ENCODE measurements at regions not wholly inside any gene's neighbourhood (a gene's known extent, or its start where the extent isn't known, plus 50 kb on each side); places are given as distances from the start of the nearest gene placed in this dataset.

DNA sequence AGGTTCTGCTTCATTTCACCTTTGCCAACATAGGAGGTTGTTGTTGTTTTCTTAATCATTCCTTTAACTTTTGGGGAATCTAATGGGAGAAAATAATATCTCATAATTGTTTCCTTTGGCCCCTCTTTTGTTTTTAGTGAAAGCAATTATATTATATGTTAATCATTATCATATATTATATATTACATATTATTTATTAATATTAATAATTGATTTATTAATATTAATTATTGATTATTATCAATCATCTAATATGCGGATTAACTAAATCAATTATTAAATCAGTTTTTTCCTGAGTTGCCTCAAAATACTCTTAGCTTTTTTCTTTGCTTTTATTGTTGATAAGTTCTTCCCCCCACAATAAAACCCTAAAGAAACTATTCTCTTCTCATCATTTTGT lies 443.8 kb downstream of the GATA3 start:
- DNase-seq (ENCODE audit: low spot score): no peak

DNA sequence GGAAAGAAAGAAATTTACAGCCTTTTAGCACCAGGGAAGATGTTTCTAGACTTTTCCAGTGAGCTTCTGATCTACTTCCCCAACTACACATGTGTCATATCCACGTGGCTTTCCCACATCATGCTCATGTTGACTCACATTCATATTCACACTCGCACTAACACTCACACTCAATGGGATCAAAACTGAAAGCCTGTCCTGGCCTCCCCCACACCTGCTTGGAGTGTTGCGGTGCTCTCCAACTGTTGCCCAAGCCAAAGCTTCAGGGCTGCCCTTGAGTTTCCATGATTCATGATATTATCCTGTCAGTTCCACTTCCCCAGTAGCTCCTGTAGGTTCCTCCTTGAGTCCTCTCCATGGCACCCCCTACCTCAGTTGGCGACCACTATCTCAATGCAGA lies 444.4 kb downstream of the GATA3 start:
- no peak for DNase-seq (ENCODE audit: low spot score)

DNA sequence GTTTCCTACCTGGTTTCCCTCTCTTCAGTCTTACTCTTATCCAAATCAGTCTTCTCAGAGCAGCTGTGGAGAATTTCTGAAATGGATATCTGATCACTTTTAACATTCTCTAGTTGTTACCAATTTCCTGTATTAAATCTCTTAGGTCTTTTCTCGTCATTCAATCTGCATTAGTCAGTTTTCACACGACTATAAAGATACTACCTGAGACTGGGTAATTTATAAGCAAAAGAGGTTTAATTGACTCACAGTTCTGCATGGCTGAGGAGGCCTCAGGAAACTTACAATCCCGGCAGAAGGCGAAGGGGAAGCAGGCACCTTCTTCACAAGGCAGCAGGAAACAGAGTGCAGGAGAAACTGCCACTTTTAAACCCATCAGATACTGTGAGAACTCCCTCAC lies 444.8 kb downstream of the GATA3 start:
- DNase-seq (ENCODE audit: low spot score): no peak

DNA sequence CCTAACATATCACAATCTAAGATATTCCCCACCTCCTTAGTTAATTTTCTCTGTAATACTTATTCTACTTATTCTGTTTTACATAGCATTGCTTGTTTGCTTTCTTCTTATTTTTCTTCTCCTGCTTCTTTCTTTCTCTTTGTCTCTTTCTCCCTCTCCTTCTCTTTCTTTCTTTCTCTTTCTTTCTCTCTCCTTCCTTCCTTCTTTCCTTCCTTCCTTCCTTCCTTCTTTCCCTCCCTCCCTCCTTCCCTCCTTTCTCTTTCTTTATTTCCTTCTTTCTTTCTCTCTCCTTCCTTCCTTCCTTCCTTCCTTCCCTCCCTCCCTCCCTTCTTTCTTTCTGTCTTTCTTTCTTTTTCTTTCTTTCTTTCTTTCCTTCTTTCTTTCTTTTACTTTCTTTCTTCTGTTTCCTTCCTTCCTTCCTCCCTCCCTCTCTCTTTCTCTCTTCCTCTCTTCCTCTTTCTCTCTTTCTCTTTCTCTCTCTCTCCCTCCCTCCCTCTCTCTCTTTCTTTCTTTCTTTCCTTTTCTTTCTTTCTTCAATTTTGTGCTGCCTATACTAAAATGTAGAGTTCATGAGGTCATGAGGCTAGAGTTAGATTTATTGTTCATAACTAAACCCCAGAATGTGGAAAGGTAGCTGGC lies 445.4 kb downstream of the GATA3 start:
- DNase-seq (ENCODE audit: low spot score): no peak

DNA sequence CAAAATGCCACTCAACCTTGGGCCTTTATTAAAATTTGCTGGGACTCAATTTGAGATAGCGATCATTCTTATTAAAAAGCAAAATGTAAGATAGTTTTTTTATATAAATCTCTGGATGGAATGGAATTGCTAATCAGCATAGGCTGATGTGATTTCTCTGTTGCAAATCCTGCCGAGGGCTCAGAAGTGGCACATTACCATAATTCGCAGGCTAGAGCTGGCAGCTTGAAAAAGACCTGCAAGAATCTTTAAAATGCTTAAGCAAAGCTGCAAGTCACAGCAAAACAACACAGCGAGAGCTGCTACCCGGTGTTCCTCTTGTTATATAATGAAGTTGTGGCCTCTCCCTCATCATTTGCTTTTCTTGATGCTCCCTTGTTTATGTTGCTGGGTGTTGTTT lies 448.1 kb downstream of the GATA3 start:
- no peak for DNase-seq (ENCODE audit: low spot score)

DNA sequence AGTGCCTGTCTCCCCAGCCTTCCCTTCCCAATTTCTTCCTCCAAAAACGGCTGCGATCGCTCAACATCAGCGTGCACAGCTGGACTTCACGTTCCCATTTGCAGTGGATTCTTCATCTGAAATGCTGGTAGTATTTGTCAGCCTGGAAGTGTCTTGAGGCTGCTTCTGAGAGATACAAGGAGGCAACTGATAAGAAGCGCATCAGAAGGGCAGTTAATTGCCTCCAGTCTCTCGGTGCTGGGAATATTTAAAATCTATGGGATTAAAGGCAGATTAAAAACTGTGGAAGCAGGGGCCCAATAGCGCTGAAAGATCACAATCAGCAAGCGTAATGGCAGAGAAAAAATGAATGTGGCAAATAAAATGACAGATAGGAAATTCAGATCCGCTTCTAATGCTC lies 450.0 kb downstream of the GATA3 start:
- no peak for DNase-seq (ENCODE audit: low spot score)

DNA sequence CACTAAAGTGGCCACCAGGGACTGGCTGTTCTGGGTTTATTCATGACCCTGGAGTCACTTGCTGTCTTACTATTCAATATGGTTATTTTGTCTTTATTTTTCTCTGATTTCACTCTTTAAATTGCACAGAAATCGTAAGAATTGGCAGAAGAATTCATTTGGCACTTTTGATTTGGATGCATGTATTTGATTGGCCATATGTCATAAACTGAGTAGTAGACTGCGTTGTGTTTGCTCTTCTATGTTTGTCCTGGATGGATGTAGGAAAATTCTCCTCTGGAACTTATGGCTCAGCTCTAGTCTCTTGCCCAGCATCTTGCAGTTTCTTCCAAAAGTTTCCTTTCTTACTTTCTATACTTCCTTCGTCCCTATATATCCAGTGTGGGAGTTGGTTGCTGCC lies 452.7 kb downstream of the GATA3 start:
- DNase-seq (ENCODE audit: low spot score): no peak

DNA sequence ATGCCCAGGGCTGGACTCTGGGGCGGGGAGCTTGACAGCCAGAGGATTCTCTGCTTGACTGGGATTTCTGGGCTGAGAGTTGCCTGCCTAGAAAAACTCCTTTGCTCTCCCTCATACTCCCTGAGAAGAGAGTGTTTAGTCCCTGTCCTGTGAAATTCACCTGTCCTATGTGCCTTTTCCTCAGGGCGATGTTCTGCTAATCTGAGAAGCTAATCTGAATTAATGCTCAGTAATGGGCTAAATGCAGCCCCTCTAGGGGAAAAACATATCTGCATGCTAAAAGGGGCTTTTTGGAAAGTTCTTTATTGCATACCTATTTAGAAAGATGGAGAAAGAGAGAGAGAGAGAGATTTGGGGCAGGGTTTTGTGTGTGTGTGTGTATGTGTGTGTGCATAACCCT lies 454.4 kb downstream of the GATA3 start:
- DNase-seq (ENCODE audit: low spot score): no peak

DNA sequence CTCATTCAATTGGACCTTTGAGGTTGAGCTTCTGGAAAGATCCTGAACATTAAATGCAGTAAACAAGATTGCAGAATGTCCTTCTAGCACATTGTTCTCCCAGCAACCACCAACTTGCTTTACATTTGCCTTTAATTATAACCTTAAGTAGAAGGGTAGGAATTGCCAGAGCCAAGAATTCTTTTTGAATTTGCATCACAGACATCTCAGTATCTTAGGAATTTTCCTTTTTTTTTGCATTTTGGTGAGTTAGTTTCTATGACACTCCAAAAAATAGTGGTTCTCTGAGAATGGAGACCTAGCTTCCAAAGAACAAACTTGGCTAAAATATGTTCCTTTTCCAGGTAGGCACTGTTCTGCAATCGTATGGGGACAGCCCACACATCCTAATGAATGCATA lies 456.0 kb downstream of the GATA3 start:
- DNase-seq (ENCODE audit: low spot score): no peak

DNA sequence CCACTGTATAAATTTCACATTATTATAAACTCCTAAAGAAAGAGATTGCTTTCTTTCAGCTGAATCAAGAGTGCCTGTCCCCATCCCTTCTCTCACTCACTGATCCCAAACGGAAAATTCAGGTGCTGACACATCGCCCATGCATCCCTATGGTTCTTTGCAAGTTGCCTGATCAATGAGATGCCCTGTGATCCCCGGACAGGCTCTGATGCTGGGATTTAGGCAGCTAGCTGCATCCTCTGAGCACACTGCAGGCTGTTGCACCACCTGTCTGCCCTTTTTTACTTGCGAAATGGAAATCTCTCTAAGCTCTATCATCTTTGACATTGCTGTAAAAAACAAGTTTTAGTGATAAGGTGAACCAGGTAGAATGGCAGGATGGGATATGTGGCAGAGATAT lies 456.5 kb downstream of the GATA3 start:
- no peak for DNase-seq (ENCODE audit: low spot score)

DNA sequence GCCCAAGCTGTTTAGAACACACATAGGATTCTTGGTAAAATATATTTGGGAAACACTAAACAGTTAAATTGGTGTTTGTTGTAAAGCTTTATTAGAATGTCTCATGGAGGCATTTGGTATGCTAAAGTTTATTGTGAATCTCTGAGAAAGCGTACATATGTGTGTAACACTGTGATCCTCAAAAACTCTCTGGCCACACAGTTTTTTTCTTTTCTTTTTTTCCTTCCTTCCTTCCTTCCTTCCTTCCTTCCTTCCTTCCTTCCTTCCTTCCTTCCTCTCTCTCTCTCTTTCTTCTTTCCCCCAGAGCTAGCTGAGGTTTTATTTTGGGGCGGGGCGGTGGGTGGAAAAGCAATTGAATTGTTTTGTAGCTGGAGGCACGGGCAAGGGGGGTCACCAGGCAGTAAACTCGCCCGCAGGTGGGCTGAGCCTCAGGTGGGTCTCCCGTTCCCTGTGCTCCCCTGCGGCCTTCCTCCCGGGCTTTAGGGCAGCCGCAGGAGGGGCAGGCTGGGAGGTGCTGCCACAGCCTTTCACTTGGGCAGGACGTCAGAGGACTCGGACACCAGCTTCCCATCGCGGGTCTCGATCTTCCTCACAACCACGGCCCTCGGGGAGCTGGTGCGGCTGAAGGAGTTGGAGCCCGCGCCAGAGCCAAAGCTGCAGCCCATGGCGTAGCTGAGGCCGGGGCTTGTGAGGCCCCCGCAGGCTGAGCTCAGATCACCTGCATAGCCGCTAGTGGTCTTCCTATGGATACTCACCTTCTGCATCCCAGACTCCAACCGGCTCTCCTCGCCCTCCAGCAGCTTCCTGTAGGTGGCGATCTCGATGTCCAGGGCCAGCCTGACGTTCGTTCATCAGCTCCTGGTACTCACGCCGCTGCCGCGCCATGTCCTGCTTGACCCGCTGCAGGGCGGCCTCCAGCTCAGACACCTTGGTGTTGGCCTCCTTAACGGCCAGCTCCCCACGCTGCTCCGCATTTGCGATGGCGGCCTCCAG lies 459.0 kb downstream of the GATA3 start:
- DNase-seq (ENCODE audit: low spot score): no peak

DNA sequence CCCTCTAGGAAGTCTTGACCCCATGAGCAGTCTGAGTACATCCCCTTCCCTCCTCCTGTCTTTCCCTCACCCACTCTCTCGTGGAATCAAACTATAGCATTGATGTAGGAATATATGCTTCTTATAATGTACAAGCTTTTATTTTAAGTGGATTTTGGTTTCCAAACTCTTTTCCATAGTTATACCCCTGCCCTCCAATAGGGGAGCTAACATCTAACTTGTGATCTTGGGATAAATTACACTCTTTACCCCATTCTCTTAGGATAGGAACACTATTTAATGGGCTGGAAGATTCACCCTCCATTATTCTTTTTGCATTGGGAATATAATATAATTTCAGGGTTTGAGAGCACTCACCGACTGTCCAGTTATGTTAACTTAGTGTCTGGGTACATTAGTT lies 465.9 kb downstream of the GATA3 start:
- DNase-seq (ENCODE audit: low spot score): no peak

DNA sequence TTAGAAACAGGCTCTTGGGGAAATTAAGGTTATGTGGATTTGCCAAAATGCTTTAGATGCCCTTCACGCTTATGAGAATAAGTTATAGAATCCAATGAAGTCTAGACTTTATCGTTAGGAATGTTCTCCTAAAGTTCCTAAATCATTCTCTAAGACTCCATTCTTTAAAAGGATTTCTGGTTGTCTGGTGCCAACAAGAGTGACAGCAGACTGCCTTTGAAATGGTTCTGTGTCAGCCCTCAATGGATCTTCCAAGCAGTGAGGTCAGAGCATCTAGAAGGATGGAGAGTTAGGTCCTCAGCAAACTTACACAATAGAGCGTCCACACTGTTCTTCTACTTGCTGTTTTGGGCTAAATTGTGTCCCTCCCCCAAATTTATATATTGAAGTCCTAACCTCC lies 473.3 kb downstream of the GATA3 start:
- DNase-seq (ENCODE audit: low spot score): no peak

DNA sequence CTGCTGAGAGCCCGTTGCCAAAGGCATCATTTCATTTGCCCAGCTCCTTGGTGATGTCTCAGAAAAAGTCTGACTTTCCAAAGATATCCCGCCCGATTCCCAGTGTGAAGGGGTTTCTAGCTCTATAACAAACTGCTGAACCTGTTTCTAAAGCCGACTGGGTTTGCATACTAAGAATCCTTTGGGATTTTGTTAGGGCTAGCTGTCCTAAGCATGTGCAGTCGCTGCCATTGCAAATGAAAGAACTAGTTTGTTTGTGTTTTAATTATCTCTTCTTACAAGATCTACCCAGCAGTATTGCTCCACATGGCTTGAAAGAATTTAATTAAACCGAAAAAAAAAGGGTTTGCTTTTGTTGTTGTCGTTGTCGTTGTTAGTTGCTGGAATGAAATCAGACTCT lies 476.6 kb downstream of the GATA3 start:
- DNase-seq (ENCODE audit: low spot score): no peak

DNA sequence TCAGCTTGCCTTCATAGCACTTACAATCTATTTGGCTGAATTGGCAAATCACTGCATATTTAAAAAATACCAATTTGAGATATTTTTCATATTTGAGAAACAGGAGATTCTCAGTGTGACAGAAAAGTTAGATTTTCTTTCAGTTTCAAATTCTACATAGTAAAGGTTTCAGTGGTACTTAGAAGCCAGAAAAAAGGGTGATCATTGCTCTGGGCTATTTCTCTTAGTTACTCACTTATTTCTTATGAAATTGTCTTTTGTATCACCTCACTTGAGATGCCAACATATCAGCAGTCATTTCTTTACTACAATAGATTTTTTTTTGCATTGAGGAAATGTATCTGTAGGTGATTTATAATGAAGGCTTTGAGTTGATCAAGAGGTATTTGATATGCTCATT lies 478.2 kb downstream of the GATA3 start:
- no peak for DNase-seq (ENCODE audit: low spot score)

DNA sequence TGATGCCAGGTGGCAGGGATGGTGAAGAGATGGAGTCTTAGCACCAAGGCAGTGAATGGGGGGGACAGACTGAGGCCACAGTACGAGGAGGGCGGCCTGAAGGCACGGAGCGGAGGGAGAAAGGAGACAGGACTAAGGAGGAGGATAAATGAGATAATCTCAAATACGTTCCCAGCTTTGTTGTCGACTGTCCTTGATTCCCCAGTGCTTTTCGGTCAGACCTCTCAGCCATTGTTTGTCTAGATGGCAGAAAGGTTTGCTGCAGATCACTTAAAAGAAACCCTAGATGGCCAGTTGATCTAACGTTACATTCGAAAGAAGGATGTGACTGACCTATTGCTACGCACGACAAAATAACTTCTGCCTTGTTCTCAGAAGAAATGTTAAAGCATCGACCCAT lies 479.0 kb downstream of the GATA3 start:
- DNase-seq (ENCODE audit: low spot score): no peak

DNA sequence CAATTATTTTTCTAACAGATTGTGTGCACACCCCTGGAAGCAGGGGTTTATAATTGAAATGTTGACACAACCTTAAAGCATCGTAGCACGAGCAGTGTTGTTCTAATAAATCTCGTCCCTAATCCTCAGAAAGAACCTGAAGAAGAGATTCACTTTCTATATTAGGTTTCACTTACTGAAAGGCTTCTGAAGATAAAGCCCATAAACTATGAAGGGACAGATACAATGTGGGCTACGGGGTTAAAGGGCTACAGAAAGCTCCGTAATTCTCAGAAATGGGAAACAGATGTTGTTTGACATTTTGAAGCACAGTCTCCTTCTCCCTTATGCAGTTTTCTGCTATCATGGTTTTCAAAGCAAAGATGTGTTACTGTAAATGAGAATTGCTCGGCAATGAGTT lies 479.6 kb downstream of the GATA3 start:
- DNase-seq (ENCODE audit: low spot score): no peak

DNA sequence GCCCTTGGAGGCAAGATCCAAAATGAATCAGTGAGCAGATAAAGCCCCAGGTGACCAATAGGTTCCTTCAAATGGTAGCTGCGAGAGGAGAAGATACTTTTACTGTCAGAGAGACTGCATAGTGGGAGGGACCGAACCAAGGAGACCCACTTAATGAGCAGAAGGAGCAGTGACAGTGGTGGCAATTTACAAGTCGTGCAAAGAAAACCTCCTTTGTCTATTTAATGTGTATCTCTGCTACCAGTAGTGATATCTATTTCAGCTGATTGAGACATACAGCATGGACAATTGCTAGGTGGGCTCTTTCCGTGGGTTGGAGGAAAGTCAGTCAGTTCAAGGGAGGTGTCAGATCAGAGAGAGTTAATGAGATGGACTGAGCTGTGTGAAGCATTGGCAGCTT lies 480.4 kb downstream of the GATA3 start:
- DNase-seq (ENCODE audit: low spot score): no peak

DNA sequence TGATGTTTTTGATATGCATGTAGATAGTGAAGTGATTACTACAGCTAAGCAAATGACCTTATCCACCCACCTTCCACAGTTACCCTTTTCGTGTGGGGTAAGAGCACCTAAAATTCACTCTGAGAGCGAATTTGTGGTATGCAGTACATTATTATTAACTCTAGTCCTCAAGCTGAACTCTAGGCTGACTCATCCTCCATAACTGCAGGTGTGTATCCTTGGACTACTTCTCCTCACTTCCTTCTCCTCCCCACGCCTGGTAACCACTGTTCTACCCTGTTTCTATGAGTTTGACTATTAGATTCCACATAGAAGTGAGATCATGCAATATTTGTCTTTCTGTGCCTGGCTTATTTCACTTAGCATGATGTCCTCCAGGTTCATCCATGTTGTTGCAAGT lies 484.6 kb downstream of the GATA3 start:
- no peak for DNase-seq (ENCODE audit: low spot score)

DNA sequence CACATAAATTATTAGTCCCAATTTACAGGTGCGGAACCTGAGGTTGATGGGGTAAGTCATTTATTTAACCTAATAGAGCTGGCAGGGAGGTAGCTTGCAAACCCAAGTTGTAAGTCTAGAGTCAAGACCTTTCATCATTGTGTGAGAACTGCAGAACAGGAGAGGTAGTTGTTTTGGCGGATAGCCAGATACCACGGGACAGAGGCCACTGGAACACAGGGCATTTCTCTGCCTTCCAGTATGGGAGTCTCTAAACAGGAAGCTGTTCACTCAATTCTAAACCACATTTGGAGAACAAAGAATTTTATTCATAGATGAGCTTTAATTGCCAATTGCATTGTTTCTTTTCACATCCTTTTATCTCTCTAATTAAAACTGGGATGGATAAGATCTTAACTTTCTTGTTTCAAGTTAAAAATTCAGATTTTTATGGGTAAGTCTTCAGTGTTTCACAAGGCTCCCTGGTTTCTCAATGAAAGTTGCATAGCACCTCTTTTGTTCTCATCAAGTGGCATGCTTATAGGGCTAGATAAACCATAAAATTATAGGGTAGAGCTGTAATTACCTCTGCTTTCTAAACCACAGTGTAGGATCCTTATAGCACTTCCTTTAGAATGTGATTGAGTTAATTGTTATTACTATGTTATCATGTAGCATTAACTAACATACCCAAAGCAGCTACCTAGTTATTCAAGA lies 489.0 kb downstream of the GATA3 start:
- DNase-seq (ENCODE audit: low spot score): no peak

DNA sequence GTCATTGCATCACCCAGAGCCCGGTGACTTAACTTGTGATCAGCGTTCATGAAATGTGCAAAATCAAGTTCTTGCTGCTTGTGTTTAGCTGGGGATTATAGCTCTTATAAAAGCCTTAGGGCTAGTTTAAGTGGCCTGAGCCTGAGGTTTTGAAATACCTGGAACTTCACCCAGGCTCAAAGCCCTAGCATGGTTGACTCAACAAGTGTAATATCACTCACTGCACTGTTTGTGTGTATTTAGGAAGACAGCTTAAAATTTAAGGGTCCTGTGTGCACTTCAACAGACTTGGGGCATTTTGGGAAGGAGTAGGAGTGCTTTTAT lies 489.5 kb downstream of the GATA3 start:
- DNase-seq (ENCODE audit: low spot score): no peak

DNA sequence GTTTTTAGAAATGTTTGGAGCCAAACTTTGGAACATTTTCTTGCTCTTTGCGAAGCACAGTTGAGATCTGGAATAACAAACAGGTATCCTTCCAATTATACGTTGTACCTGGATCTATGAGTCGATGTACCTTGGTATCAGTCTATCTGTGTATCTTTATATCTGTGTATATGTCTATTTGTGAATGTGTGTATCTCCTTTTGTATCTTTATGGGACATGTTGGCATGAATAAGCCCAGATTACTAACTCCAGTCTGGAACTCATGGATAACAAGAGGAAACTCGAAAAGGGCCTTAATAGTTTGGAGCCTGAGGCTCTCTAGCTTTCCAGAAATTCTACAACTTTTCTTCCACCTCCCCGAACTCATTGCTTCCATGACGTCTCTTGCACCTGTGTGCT lies 490.0 kb downstream of the GATA3 start:
- no peak for DNase-seq (ENCODE audit: low spot score)

DNA sequence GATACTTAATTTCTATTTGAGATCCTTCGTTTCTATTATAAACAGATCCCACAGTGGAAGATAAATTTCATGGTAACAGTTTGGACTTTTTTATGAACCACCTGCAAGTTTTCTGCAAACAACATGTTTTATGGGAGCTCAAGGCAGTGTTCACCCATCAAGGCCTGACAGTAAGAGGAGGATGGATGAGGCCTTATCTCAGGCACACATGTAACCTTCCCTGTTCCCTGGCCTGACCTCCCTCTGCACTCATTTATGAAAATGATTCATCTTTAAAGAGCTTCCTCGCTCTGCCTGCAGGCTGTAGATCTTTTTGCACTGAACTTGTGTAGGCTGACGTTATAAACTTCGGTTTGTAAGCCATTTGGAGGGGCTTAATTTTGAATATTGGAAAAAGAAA lies 500.1 kb downstream of the GATA3 start:
- no peak for DNase-seq (ENCODE audit: low spot score)

Data from D341Med (cell line).